Skeletal muscle cell (primary cell): ENCODE measurements at regions not wholly inside any gene's neighbourhood (a gene's known extent, or its start where the extent isn't known, plus 50 kb on each side); places are given as distances from the start of the nearest gene placed in this dataset.
A peak's percentile ranks its signal among the peaks of the same experiment; 100 is the strongest.
"Not testable (repeated sequence)": the region's sequence is repeated elsewhere in the genome, so short reads cannot be mapped to it uniquely, and the experiment has no call there.

ENCODE experiments used
- DNase-seq: peaks from one replicate; pipeline ENCODE4 v3.0.0-alpha.2; 2010; ENCODE audit warnings: low read depth
- H3K4me3 ChIP-seq: 2 replicates; pipeline ENCODE4 v1.5.1; 2011; ENCODE audit warnings: low read depth, mild to moderate bottlenecking, control low read depth, low read length, moderate library complexity

DNA sequence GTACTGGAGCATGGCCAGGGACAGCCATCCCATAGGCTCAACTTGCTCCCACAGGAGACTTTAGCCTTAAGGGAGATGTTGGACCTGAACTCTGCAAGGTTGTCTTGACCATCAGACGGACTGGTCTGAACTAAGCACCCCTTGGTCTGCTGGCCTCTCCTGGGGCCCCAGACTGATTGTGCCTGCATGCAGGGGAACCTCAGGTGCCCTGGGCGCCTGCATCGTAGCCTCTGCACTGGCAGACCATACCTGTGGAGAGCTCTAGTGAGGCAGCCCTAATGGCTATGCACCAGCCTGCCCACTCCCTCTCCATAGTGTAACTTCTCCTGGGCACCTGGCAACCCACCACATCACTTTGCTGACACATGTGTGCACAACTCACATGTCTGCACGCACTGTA lies 395.6 kb downstream of the ZPLD1 start:
- no peak for DNase-seq
- no peak overlapping the region for H3K4me3 ChIP-seq

DNA sequence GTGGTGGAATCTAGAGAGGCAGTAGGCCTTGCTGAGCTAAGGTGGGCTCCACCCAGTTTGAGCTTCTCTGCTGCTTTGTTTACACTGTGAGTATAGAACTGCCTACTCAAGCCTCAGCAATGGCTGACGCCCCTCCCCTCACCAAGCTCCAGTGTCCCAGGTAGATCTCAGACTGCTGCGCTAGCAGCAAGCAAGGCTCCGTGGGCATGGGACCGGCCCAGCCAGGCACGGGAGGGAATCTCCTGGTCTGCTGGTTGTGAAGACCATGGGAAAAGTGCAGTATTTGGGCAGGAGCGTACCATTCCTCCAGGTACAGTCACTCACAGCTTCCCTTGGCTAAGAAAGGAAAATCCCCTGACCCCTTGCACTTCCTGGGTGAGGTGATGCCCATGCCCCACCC lies 407.1 kb downstream of the ZPLD1 start:
- no peak for DNase-seq
- H3K4me3 ChIP-seq: no peak overlapping the region

DNA sequence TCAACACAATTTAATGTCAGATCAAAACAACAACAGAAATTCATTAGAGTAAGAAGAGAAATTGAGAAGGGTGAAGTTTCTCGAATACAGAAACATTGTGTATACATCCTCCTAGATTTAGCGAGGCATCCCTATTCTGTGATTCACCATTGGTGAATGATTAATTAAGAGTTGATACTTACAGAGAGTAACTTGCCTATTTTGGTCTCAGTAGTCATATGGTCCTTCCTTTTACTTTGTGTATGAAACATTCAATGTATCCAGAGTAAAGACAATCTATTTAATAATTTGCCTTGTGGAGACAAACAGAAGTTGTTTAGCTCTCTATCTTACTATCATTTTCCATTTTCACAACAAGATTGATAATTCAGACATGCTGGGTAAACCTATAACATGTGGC lies 432.0 kb downstream of the ZPLD1 start:
- DNase-seq: no peak
- H3K4me3 ChIP-seq: no peak overlapping the region

DNA sequence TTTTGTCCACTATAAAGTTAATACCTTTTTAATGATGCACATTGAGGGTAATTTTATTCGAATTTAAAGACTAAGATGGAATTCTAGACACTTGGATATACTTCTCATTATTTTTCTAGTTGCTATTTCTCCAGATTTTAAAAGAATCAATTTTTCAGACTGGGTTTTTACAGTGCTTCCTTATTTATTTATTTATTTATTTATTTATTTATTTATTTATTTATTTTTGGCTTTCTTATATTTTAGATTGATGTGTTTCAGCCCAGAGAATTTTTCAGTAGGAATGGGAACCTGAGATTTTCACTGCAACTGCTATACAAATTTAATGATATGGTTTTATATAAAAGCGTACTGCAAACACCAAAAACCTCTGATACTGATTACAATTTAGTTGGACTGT lies 448.7 kb downstream of the ZPLD1 start:
- H3K4me3 ChIP-seq: no peak overlapping the region
- DNase-seq: no peak

DNA sequence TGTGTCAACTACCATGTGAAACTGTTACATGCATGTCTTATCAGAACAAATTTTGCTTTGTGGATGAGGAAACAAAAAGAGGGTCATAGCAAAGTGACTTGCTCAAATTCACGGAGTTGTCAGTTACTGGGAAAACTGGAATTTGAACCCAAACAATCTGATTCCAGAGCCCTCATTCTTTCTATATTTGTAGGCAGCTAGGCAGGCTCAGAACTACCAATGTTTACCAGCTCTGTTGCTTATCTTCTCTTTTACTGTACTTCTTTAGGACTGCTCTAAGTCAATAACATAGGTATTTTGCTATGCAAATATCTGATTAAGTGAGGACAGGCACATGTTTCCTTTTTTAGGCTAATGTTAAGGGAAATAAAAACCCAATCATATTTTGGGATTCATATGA lies 450.5 kb downstream of the ZPLD1 start:
- no peak for DNase-seq
- no peak overlapping the region for H3K4me3 ChIP-seq

DNA sequence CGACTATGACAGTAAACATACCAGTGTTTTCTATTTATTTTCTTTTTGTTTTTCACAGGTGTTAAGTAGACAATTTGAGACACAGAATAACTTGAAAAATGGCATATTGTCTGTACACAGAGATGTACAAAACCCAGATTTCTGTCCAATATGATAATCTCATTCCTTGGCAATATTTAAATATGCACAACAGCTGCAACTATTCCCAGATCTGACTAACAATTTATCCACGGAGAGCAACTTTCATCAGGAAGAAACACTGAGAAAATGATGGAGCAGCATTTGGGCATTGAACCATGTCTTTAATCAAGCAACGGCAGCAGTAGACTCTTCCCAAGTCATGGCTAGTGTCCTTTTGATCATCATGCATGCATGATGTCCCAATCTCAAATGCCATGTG lies 452.6 kb downstream of the ZPLD1 start:
- H3K4me3 ChIP-seq: no peak overlapping the region
- no peak for DNase-seq

DNA sequence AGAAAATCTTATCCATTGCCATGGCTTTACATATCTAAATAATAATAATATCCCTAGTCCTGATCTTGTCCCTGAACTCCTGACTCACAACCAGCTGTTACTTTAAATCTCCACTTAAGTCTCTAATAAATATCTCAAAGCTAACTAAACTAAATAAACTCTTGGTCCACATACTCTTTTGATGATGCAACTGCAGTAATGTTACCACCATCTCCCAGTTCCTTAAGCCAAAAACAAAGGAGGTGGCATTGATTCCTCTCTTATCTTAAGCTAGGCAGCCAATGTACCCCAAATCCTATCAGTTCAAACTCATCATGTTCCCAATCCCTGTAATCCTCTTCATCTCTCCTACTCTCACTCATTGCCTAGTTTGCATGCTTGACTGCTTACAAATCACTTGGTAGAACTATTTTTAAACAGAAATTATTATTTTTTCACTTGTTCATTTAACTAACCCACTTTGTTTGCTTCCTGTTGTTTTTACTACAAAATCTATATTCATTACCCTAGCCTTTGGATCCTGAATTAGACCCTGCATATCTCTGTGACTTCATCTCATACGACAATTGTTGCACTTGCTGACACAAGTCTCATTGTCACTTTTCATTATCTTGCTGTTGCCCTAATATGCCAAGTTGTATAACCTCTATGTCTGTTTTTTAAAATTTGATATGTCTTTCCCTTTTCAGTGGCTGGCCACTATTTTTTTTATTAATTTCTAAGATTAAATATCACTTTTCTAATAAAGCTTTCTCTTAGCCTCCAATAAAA lies 462.2 kb downstream of the ZPLD1 start:
- DNase-seq: no peak
- H3K4me3 ChIP-seq: no peak overlapping the region

DNA sequence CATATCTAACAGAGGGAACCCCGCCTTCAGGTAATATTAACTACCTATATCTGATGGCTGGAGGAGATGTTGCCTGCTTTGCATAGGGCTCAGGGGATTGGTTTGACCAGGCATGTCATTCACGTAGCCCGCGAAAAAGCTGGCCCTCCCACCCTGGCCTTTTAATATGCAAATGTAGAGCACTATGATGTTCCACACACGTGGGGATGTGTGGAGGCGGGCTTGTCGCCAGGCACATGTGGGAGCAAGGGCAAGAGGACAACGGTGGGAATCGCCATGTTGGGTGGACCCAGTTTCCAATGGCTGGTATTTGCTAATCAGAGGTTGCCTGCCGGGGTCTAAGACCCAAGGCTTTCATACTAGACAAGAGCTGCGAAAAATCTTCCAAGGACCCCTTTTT lies 469.8 kb downstream of the ZPLD1 start:
- no peak for DNase-seq
- H3K4me3 ChIP-seq: no peak overlapping the region

DNA sequence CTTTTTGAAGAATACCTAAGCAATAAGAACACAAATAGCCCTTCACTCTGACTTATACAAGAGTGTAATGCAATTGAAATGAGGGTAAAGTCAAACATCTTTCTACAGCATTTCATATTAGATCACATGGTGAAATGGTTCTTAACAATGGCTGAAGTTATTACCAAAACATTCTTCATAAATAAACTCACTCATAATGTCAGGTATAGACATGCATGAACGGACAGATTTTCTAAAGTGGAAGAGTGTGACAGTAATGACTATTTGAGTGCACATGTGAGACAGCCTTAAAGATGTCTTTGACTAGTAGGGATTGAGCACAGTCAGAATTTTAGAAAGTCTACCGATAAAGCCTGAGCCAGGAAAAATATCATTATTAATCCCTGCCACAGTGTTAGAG lies 471.0 kb downstream of the ZPLD1 start:
- no peak overlapping the region for H3K4me3 ChIP-seq
- DNase-seq: no peak

DNA sequence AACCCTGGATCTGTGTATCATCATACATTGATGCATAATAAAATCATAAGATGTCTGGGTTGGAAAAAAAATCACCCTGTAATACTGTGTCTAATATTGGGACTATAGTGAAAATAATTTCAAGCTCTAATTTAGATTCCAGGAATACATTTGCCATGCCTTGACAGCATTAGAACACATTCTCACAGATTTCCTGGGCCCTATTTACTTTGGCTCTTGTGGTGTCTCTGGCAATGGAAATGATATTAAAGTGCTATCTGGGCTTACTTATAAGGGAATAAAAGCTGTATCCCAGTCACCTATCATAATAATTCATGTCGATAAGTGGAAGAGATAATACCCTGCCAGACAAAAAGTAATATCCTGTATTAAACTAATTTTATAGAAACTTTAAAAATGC lies 472.0 kb downstream of the ZPLD1 start:
- no peak for DNase-seq
- no peak overlapping the region for H3K4me3 ChIP-seq

DNA sequence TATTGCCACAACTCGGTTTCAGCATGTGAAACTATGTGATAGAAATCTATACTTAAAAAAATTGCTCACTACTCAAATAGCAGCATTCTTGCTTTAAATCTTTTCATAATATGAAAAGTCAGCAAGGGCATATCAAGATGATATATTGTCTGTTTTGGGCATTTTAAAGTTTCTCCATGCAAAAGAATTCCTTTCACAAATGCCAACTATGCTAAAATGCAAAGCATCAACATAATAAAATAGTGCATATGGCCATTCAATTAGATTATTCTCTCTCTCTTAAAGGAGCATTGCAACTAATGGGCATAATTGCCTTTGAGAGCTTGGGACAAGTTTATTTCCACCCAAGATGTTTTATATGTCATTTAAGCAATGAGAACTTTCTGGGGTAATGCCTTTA lies 475.1 kb downstream of the ZPLD1 start:
- DNase-seq: no peak
- no peak overlapping the region for H3K4me3 ChIP-seq

DNA sequence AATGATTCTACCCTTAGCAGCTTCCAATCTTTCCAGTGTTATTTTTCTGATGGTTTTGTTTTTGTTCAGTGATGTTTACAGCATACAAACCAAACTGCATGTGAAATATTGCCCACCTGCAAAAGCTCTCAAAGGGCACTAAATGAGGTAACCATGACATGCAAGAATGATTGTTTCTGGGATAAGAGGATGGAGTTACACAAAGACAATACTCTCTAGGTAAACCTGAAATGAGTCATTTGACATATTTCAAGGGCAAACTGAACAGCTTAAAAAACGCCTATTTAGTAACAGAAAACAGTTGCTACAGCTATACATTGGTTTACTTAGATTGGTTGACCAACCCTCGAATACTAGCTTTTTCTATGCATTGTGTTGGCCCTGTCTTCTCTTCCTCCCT lies 481.7 kb downstream of the ZPLD1 start:
- H3K4me3 ChIP-seq: no peak overlapping the region

DNA sequence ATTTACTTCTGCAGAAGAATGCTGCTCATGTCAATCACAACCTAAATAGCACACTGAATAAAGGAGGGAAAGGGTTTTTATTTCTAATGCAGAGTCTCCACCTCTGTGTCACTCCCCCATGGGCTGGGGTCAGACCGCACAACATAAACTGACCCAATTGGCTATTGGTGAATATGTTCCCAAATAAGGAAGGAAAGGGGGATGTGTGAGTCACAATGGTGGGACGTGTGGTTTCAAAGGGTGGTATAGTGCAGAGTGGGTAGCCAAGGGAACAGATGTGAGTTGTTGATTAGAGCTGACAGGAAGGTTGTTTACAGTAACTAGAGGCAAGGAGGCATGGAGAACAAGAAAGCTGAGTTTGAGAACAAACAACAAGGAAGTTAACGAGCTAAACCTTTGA lies 491.8 kb downstream of the ZPLD1 start:
- no peak overlapping the region for H3K4me3 ChIP-seq
- no peak for DNase-seq

More for the DNA sequence above, 481.7 kb downstream of the ZPLD1 start:
- DNase-seq: no peak

DNA sequence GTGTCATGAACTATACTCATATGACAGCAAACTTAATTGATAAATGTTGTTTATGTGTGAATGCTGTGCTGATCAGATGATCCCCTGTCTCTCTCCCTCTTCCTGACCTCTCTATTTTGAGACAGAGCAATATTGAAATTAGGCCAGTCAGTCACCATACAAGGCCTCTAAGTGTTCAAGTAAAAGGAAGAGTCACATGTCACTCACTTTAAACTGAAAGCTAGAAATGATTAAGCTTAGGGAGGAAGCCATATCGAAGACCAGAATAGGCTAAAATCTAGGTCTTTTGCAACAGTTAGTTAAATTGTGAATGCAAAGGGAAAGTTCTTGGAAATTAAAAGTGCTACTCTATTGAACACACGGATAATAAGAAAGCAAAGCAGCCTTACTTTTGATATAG lies 498.6 kb downstream of the ZPLD1 start:
- DNase-seq: no peak
- no peak overlapping the region for H3K4me3 ChIP-seq

DNA sequence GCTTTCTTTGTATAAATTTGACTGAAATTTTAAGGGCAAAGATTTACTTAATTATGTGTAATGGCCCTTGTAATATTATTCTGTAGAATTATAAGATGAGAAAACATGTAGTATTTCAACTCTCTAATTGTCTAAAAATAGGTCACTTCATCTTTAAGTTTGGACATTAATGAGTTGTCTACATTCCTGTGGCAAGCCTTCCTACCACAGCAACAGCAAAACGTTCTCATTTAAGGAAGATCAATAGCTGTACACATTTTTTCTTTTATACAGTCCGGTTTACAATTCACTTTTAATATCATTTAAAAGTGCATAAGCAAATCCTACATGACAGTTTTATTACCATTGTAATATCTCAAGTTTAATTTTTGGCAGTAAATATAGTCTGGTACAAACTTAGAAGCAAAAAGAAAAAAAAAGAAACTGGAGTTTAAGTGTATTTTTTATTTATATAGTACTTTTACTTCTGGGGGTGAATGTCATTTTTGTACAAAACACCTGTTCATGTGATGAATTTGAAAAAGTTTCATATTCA lies 501.8 kb downstream of the ZPLD1 start:
- DNase-seq: no peak
- H3K4me3 ChIP-seq: no peak overlapping the region

DNA sequence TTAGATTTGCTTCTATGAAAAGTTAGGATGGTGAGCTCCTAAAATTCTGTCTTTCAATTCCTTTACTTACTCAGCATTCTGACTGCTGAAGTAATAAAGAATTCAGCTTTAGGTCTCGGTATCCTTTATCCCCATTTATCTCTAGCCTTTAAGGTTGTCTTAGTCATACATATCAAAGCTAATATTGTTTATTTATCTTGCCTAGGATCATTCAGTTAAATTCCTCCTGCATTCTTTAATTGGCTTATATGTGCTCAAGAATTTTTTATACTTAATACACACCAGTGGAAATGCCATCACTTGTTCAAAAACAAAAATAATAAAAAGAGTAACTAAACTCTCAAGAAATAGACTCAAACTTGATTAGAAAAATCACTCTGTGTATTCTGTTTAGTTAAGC lies 507.0 kb downstream of the ZPLD1 start:
- DNase-seq: no peak
- no peak overlapping the region for H3K4me3 ChIP-seq

DNA sequence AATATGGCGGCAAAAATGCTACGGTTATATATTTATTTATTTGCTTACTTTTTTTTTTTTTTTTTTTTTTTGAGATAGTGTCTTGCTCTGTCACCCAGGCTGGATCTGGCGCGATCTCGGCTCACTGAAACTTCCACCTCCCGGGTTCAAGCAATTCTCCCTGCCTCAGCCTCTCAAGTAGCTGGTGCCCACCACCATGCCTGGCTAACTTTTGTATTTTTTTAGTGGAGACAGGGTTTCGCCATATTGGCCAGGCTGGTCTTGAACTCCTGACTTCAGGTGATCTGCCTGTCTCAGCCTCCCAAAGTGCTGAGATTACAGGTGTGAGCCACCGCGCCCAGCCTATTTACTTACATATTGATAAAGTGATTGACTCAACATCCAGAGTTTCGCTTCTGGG lies 511.6 kb downstream of the ZPLD1 start:
- H3K4me3 ChIP-seq, DNase-seq: not testable (repeated sequence)

DNA sequence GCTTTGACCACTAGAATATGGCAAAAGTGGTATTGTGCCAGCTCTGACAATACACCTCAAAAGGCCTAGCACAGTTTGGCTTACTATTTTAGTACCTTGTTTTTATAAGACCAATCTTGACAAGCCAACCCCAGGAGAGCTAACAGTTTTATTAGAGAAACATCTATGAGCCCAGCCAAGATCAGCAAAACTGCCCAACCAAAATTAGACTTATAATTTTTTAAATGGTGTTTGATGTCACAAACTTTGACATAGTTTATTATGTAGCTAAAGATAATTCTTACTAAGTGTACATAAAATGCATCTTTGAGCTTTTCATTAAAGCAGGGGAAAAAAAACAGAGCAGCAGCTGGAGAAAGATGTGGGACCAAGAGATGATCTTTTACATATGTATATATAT lies 537.5 kb downstream of the ZPLD1 start:
- H3K4me3 ChIP-seq: no peak overlapping the region
- DNase-seq: no peak

DNA sequence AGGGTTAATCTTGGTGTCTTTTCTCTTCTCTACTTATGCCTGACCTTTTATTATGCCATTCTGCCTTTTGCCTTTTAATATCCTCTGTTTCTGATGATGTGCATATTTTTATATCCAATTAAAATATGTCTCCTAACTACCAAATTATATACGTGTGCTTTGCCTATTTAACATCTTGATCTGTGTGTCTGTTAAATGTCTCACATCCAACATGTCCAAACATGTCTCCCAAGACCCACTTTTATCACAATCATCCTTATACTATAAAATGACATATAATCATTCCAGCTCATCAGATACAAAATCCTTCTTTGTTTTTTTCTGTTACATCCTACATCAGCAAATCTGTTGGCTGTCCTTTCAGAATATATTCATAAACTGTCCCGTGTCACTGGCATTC lies 539.5 kb downstream of the ZPLD1 start:
- no peak for DNase-seq
- no peak overlapping the region for H3K4me3 ChIP-seq

DNA sequence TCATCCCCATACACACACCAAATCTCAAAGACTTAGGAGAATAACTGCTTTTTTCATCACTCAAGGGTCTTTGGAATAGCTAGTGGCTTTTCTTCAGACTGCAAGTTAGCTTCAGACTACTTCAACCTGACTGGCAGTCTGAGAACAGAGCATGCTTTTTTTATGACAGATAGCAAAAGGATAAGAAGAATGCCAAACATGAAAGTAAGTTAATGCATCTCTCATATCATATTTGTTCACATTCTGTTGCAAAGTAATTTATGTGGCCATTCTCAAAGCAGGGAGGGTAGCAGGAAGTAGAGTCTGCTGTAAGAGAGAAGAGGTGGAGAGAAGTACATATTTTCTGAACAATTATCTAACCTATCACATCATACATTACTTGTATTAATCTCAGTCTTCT lies 544.4 kb downstream of the ZPLD1 start:
- H3K4me3 ChIP-seq: no peak overlapping the region
- no peak for DNase-seq

DNA sequence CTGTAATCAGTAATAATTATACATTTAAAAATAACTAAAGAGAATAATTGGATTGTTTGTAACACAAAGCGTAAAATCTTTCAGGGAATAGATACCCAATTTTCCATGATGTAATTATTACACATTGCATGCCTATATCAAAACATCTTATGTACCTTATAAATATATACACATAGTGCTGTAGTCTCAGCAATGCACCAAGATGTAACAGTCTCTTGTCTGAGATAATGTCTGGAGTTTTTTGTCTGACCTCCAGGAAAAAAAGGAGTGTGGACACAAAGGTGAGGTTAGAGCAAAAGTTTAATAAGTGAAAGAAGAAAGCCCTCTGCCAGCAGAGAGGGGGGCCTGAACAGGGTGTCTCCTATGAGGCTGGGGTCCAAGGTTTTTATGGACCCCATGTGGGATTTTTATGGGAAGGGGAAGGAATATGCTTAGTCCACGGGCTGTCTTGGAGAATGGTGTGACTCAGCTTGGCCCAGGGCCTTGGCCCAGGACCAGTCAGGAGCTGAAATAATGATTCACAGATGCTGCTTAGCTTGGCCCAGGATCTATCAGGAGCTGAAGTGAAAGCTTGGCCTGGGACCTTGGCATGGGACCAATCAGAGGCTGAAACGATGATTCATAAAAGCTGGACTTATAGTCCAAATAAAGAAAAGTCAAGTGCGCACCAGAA lies 545.0 kb downstream of the ZPLD1 start:
- H3K4me3 ChIP-seq: no peak overlapping the region
- DNase-seq: peak; percentile 92
